GM12874 (cell line): ENCODE measurements at regions not wholly inside any gene's neighbourhood (a gene's known extent, or its start where the extent isn't known, plus 50 kb on each side); places are given as distances from the start of the nearest gene placed in this dataset.

Source experiments
- CTCF ChIP-seq: IDR thresholded peaks from 2 replicates; pipeline ENCODE4 v1.5.1; 2011; ENCODE audit warnings: low read depth, mild to moderate bottlenecking, control low read depth, low read length, moderate library complexity; ENCODE audit not compliant: insufficient read depth

DNA sequence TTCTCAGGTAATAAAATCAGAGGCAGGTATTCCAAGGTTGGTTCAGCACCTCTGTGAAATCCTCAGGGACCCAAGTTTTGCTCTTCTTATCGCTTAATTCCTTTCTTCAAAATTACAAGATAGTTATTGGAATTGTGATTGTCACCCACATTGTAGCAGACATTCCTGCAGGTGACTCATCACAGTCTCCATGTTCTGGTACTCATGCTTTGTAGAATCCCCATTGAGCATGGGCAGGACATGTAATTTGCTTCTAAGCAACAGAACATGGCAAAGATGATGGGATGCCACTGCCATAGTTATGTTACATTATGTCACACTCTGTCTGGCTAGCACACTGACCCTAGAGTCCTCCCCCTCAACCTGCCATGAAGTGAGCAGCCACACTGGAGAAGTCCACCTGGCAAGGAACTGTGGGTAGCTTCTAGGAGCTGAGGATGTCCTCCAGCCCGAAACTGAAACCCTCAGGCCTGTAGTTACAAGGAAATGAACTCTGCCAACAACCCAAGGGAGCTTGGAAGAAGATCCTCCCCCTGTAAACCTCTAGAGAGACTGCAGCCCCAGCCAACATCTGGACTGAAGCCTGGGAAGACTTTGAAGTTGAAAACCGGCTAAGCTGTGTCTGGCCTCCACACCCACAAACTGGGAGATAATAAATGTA lies 58.3 kb upstream of the GUCY1A1 start:
- TF ChIP-seq CTCF: no peak

GRCh38 chr4:155607481-155607880 lies 59.2 kb upstream of the GUCY1A1 start:
- no peak for TF ChIP-seq CTCF

DNA sequence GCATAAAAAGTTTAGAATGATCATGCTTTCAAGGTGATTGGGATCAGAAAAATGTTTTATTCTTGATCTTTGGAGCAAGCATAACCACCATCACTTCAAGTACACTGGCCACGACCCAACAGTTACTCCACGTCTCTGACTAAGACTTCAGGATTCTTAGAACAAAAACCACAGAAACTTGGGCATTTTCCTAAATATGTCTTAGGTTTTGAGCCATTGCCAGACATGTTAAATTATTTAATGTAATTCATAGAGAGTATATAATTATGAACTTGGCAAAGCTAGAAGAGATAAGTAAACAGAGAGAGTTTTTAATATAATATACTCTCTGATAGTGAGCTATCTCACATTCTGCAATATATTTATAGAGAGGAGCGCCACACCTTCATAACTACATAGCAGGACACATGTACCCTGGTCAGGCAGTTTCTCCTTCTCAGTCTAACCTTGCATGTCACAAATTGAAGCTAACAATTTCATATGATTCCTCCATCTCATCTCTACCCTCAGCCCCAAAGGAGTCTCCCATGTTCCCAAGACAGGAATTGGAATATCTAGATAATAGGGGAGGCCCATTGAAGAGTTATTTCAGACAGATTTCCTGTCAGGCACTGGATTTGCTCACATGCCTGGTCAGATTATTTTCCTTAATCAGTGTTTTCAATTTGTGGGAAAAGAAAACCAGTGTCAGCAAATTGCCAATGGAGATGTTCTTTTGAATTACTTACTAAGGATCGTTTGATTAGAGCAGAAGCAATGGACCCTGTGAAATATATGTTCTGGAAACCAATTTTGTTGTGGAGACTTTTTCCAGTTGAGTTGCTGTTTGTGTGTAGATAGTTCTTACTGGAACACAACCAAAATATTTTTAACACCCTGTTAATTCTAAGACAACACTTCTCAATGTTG lies 61.7 kb upstream of the GUCY1A1 start:
- no peak for TF ChIP-seq CTCF

- TF ChIP-seq CTCF: no peak
Measured at GRCh38 chr4:155603360-155603891, 63.2 kb upstream of the GUCY1A1 start.

DNA sequence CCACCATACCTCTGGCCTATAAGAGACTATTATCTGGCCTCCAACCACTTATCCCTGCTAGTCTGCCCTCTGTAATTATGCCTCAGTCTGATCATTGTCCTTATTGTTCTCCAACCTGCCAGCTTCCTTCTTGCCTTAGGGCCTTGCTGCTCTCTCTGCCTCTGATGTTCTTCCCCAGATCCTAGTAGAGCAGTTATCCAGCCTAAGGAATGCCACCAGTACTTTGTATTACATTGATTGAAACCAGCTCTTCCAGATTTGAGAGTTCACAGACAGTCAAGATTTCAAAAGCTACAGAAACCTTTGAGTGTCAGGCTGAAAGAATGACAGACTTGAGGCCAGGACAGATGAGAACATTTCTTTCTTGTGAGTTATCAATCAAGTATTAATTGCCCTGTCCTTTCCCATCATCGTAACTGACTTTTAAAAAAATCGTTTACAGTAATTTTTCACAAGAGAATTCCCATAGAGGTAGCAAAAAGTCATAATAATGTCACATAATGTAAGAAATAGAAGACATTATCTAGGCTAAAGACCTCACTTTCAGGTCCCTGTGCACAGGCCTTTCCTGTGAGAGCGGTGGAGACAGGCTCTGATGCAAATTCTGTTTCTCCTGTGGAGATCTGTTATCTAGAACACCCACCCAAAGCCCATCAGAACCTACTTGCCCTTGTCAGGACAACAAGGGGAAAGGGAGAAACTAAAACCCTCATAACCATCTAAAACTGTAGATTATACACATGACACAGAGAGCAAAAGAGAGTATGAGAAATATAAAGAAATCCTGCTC lies 64.1 kb upstream of the GUCY1A1 start:
- TF ChIP-seq CTCF: no peak

GRCh38 chr4:155600244-155600643 lies 66.4 kb upstream of the GUCY1A1 start:
- no peak for TF ChIP-seq CTCF

DNA sequence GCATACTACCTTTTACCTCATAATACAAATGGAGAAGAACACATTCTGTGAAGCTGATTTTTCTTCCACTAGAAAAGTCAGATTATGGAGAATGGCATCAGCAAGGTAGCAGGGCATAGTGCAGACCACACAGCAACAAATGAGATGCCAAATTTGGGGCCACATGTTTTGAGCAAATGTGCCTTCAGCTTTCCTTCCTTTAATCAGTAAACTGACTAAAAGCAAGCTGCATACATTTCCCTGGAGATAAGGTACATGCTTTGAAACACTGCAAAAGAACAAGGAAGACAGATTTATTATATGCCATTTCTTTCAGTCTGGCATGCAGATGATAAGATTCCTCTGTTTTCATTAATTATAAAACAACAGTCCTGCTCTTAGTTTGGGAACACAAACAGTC lies 67.1 kb upstream of the GUCY1A1 start:
- TF ChIP-seq CTCF: no peak
